Esophagus squamous epithelium (tissue), 5 donors: ENCODE measurements at regions not wholly inside any gene's neighbourhood (a gene's known extent, or its start where the extent isn't known, plus 50 kb on each side); places are given as distances from the start of the nearest gene placed in this dataset.
"Not testable (repeated sequence)": the region's sequence is repeated elsewhere in the genome, so short reads cannot be mapped to it uniquely, and the experiment has no call there.

Experiments used
- DNase-seq: peaks from one replicate; lab custom pipeline; 2025; lab: John Stamatoyannopoulos, UW
- H3K27ac ChIP-seq, 4 donors: fragments of 200-600 bp; sonication (generic); one replicate each; pipeline ENCODE4 v1.5.1; 2016 to 2019; ENCODE audit warnings: mild to moderate bottlenecking in 1 of 4
- H3K27me3 ChIP-seq, 4 donors: fragments of 200-600 bp; sonication (generic); 1 replicate in 3 of 4; 2 replicates in 1 of 4; pipeline versions ENCODE4 v1.5.1 to v1.6.0; 2017 to 2021; ENCODE audit warnings: antibody characterized with exemption in 1 of 4
- H3K36me3 ChIP-seq, 3 donors: fragments of 200-600 bp; sonication (generic); one replicate each; pipeline ENCODE4 v1.5.1; 2016 to 2019
- H3K4me1 ChIP-seq, 3 donors: fragments of 200-600 bp; sonication (generic); one replicate each; pipeline ENCODE4 v1.5.1; 2017 to 2019
- H3K4me3 ChIP-seq, 4 donors: fragments of 200-600 bp; sonication (generic); 1 replicate in 3 of 4; 2 replicates in 1 of 4; pipeline ENCODE4 v1.5.1; 2016 to 2019; ENCODE audit warnings: mild to moderate bottlenecking in 2 of 4, moderate library complexity in 1 of 4
- H3K9me3 ChIP-seq, 3 donors: fragments of 200-600 bp; sonication (generic); one replicate each; pipeline ENCODE4 v1.5.1; 2016 to 2019
- CTCF ChIP-seq, 6 experiments: fragments of 450-650 bp in 4 of 6; fragments of 200-600 bp in 2 of 6; sonication (generic) in 2 of 6; IDR thresholded peaks; one replicate each; pipeline ENCODE4 v1.5.1; 2016 to 2019; ENCODE audit warnings: antibody characterized with exemption in 6 of 6, mild to moderate bottlenecking in 4 of 6, moderate library complexity in 4 of 6
- POLR2A ChIP-seq, 4 donors: fragments of 450-650 bp; IDR thresholded peaks; one replicate each; pipeline ENCODE4 v1.6.1; 2017; ENCODE audit warnings: antibody characterized with exemption in 4 of 4, mild to moderate bottlenecking in 4 of 4, moderate library complexity in 3 of 4
- WGBS, 2 donors: methylation state at CpG; one replicate each; pipeline ENCODE4 v1.1.5; 2018; 5-methylcytosine and 5-hydroxymethylcytosine counted together
- intact Hi-C: fragments of 100-400 bp; cut with DNase I; formaldehyde crosslinking; loops from one replicate; pipeline ENCODE4 v1.15.0; 2022
- donor health status: DM: yes; HTN: yes; CAD: no.

DNA sequence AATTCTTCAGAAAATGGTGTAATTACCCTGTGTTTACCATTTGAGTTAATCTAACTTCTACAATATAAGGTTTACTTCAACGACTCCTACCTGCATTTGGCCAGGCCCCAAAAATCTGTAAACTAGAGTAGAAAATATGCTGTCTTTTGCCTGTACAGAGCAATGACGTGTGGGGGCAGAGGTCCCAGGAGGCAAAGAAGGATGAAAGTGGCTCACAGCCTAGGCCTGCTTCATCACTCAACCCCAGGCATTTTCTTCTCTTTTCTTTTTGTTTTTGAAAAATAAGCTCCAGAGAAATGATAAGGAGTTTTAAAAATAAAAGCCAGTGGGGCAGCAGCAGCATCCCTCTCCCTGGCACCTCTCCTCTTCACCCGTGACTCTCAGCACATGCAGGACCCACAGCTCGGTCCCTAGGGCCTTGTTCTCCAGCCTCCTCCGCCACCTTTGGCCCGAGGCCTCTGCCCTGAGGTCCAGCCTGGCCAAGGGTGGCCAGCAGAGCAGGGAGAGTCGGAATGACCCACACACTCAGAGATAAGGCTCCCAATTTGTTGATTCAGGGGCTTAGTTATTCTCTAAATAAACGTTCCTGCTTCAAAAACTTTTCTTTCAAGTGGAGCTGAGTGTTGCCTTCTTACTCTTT lies 76.6 kb upstream of the ADRA1D start:
- DNase-seq = no peak
- no peaks in the 10 kb centered on the region for H3K4me1 ChIP-seq
- no peaks in the 10 kb centered on the region for H3K27me3 ChIP-seq
- no peak overlapping the region for H3K4me3 ChIP-seq
- no peak for TF ChIP-seq CTCF (IDR thresholded peaks at IDR 0.05)
- TF ChIP-seq POLR2A (IDR thresholded peaks at IDR 0.05) = no peak
- intact Hi-C loops = no loop called here
- peaks cover 0 to 5% (median 0%) of the 10 kb centered on the region in 3 donors for H3K9me3 ChIP-seq
- H3K36me3 ChIP-seq = no peaks in the 10 kb centered on the region
- 41 to 42% methylated on average over 5 to 8 of the region's 8 CpGs for WGBS, 2 donors
- peak overlapping the region in 1 of 4 donors; percentile 6 for H3K27ac ChIP-seq

GRCh38 chr20:4324611-4325243 lies 75.6 kb upstream of the ADRA1D start:
- Histone ChIP-seq H3K27me3 (no peaks in the 10 kb centered on the region), H3K27ac (no peak overlapping the region), H3K4me3 (no peak overlapping the region), H3K9me3 (peaks cover 0 to 5% (median 0%) of the 10 kb centered on the region in 3 donors), H3K36me3 (no peaks in the 10 kb centered on the region), H3K4me1 (no peaks in the 10 kb centered on the region)
- 82 to 88% methylated on average over 5 of the region's 5 CpGs for WGBS, 2 donors
- TF ChIP-seq POLR2A (IDR thresholded peaks at IDR 0.05) = no peak
- TF ChIP-seq CTCF (IDR thresholded peaks at IDR 0.05) = no peak
- intact Hi-C loops = no loop called here
- no peak for DNase-seq

DNA sequence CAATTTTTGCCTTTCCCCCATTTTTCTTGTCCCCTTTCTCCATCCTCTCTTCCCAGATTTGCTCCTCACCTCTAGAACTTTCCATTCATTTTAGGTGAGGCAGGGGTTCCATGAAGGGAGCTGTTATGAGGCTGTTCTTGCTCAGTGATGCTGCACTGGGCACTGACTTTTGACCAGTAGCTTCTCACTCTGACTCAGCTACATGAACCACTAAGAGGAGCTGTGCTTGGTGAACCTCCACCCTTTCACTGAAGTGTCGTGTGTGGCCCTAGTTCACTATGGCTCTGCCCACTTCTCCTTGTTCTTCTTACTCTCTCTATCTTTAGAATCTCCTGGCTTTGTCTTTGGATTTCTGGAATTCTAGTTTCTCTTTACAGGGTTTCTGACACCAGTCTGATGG lies 73.4 kb upstream of the ADRA1D start:
- Histone ChIP-seq H3K27ac (no peak overlapping the region), H3K27me3 (no peaks in the 10 kb centered on the region), H3K4me3 (no peak overlapping the region), H3K36me3 (no peaks in the 10 kb centered on the region), H3K4me1 (no peaks in the 10 kb centered on the region), H3K9me3 (peaks cover 0 to 5% (median 0%) of the 10 kb centered on the region in 3 donors)
- TF ChIP-seq CTCF (IDR thresholded peaks at IDR 0.05) (no peak), POLR2A (IDR thresholded peaks at IDR 0.05) (no peak)
- 54 to 65% methylated on average over 1 of the region's 1 CpG for WGBS, 2 donors
- no peak for DNase-seq
- intact Hi-C loops = no loop called here

DNA sequence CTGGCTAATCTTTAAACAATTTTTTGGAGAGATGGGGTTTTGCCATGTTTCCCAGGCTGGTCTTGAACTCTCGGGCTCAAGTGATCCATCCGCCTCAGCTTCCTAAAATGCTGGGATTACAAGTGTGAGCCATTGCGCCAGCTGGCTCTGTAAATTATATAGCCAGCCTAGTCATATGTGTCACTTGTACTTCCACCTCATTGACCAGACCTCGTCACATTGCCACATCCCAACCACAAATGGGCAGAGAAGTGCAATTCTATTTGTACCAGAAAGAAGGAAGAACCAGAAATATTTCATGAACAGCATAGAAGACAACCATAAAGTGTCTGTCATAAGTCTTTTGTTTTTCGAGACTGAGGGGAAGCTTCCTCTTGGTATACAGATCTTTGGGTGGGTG lies 71.2 kb upstream of the ADRA1D start:
- no peak for DNase-seq
- Histone ChIP-seq H3K9me3 (no peaks in the 10 kb centered on the region), H3K36me3 (no peaks in the 10 kb centered on the region), H3K27me3 (no peaks in the 10 kb centered on the region), H3K4me3 (no peak overlapping the region), H3K4me1 (no peaks in the 10 kb centered on the region), H3K27ac (no peak overlapping the region)
- TF ChIP-seq CTCF (IDR thresholded peaks at IDR 0.05) = no peak
- no peak for TF ChIP-seq POLR2A (IDR thresholded peaks at IDR 0.05)
- intact Hi-C loops = no loop called here
- 75 to 79% methylated on average over 5 of the region's 5 CpGs for WGBS, 2 donors

- Histone ChIP-seq H3K27ac (no peak overlapping the region), H3K4me1 (no peaks in the 10 kb centered on the region), H3K27me3 (no peaks in the 10 kb centered on the region), H3K9me3 (no peaks in the 10 kb centered on the region), H3K4me3 (no peak overlapping the region), H3K36me3 (no peaks in the 10 kb centered on the region)
- TF ChIP-seq POLR2A (IDR thresholded peaks at IDR 0.05) (no peak), CTCF (IDR thresholded peaks at IDR 0.05) (no peak)
- DNase-seq = no peak
- intact Hi-C loops = no loop called here
These were observed 69.8 kb upstream of the ADRA1D start for GRCh38 chr20:4318891-4319290.

DNA sequence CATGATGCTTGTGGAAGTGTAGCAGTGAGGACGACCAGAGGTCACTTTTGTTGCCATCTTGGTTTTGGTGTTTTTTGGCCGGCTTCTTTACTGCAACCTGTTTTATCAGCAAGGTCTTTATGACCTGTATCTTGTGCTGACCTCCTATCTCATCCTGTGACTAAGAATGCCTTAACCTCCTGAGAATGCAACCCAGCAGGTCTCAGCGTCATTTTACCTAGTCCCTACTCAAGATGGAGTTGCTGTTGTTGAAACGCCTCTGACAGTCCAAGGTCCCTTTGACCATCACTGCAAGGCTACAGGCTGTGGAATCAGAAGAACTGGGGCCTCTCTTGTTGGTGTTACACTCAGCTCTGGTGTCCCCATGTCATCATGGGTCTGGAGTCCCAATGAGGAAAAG lies 61.5 kb upstream of the ADRA1D start:
- H3K9me3 ChIP-seq, H3K27ac ChIP-seq, DNase-seq, H3K27me3 ChIP-seq, H3K4me3 ChIP-seq, intact Hi-C loops, H3K4me1 ChIP-seq, H3K36me3 ChIP-seq: not testable (repeated sequence)
- 70 to 78% methylated on average over 4 of the region's 4 CpGs for WGBS, 2 donors
